A549 (cell line): ENCODE measurements at regions not wholly inside any gene's neighbourhood (a gene's known extent, or its start where the extent isn't known, plus 50 kb on each side); places are given as distances from the start of the nearest gene placed in this dataset.

Source experiments
- ATAC-seq, 2 experiments: fragments of 200-7000 bp in 1 of 2; fragments of >200 bp in 1 of 2; cut with Nextera tagmentation in 1 of 2; cut with Tn5 transposase in 1 of 2; 3 replicates each; pipeline versions ENCODE4 v1.8.0 to v1.9.1; 2018 to 2020; ENCODE audit warnings: mild to moderate bottlenecking in 1 of 2, moderate library complexity in 1 of 2
- CTCF ChIA-PET: fragments of 300-600 bp; sonication (Branson Sonifier 250); formaldehyde crosslinking; extraction: SDS; loops from one replicate; lab custom pipeline; 2021; ENCODE audit warnings: antibody characterized with exemption, inconsistent platforms; lab: Yijun Ruan, JAX
- POLR2A ChIA-PET: fragments of 350-600 bp; formaldehyde crosslinking; extraction: SDS; loops from one replicate; lab custom pipeline; 2021; ENCODE audit warnings: antibody characterized with exemption, inconsistent platforms; lab: Yijun Ruan, JAX
- DNase-seq, 2 experiments: peaks; one replicate each; pipeline versions ENCODE4 v3.0.0 to v3.0.0-alpha.2; 2011 to 2016; ENCODE audit warnings: low read depth in 1 of 2, low spot score in 1 of 2
- FAIRE-seq: peaks from 2 replicates; lab custom pipeline; 2011; peaks lifted over from hg19 to GRCh38; lab: Jason Lieb, UNC
- H3K27ac ChIP-seq, 2 experiments: fragments of >200 bp; sonication (Bioruptor Twin); formaldehyde crosslinking; 3 replicates each; pipeline ENCODE4 v1.5.1; 2016 to 2017
- H3K4me1 ChIP-seq: fragments of >200 bp; sonication (Bioruptor Twin); formaldehyde crosslinking; 3 replicates; pipeline ENCODE4 v1.6.1; 2016
- H3K4me2 ChIP-seq: fragments of >200 bp; sonication (Bioruptor Twin); formaldehyde crosslinking; 3 replicates; pipeline ENCODE4 v1.6.1; 2016
- H3K4me3 ChIP-seq: fragments of >200 bp; sonication (Bioruptor Twin); formaldehyde crosslinking; 3 replicates; pipeline ENCODE4 v1.5.1; 2016
- H3K9me3 ChIP-seq: fragments of >200 bp; sonication (Bioruptor Twin); formaldehyde crosslinking; 3 replicates; pipeline ENCODE4 v1.6.1; 2016
- BHLHE40 ChIP-seq: IDR thresholded peaks from 2 replicates; pipeline ENCODE4 v1.6.1; 2012; ENCODE audit warnings: low read depth, low read length, inconsistent platforms
- CBX2 ChIP-seq: fragments of 200-600 bp; sonication (generic); IDR thresholded peaks from 2 replicates; pipeline ENCODE4 v1.6.1; 2016; ENCODE audit warnings: low read depth, mild to moderate bottlenecking, borderline replicate concordance
- ESRRA ChIP-seq: fragments of 150-350 bp; IDR thresholded peaks from 2 replicates; pipeline ENCODE4 v1.6.1; 2014; ENCODE audit warnings: mild to moderate bottlenecking, low read length, borderline replicate concordance
- FOSL2 ChIP-seq, 2 experiments: fragments of 450-650 bp in 1 of 2; fragments of >200 bp in 1 of 2; sonication (Bioruptor Twin) in 1 of 2; formaldehyde crosslinking; IDR thresholded peaks; 2 replicates each; pipeline versions ENCODE4 v1.5.0 to v1.6.1; 2016 to 2020; ENCODE audit warnings: mild to moderate bottlenecking in 1 of 2, moderate library complexity in 1 of 2
- GATA3 ChIP-seq: IDR thresholded peaks from 2 replicates; pipeline ENCODE4 v1.6.1; 2012; ENCODE audit warnings: borderline replicate concordance
- JUN ChIP-seq, 2 experiments: fragments of >200 bp; sonication (Bioruptor Twin); formaldehyde crosslinking; IDR thresholded peaks; 2 replicates in 1 of 2; 3 replicates in 1 of 2; pipeline ENCODE4 v1.6.1; 2016 to 2017
- JUNB ChIP-seq: fragments of >200 bp; sonication (Bioruptor Twin); formaldehyde crosslinking; IDR thresholded peaks from 2 replicates; pipeline ENCODE4 v1.6.1; 2016
- KDM5A ChIP-seq: fragments of 200-600 bp; sonication (generic); IDR thresholded peaks from 2 replicates; pipeline ENCODE4 v1.6.1; 2016; ENCODE audit warnings: antibody characterized with exemption, mild to moderate bottlenecking
- MYC ChIP-seq: IDR thresholded peaks from 2 replicates; pipeline ENCODE4 v1.6.1; 2012; ENCODE audit warnings: mild to moderate bottlenecking, inconsistent platforms, low read length, improper control_type of control experiment, borderline replicate concordance
- POLR2AphosphoS2 ChIP-seq: conservative IDR thresholded peaks from 2 replicates; pipeline ENCODE4 v1.6.1; 2012; ENCODE audit warnings: low read length, improper control_type of control experiment, inconsistent platforms
- RARB ChIP-seq: fragments of 250-450 bp; sonication (Bioruptor Pico); IDR thresholded peaks from 2 replicates; pipeline ENCODE4 v1.8.0; 2021; ENCODE audit warnings: mild to moderate bottlenecking, moderate library complexity
- RFX5 ChIP-seq: fragments of 450-650 bp; IDR thresholded peaks from 2 replicates; pipeline ENCODE4 v1.7.1; 2014; ENCODE audit warnings: antibody characterized with exemption, mild to moderate bottlenecking, moderate library complexity
- RNF2 ChIP-seq: fragments of 200-600 bp; sonication (generic); IDR thresholded peaks from 2 replicates; pipeline ENCODE4 v1.6.1; 2016; ENCODE audit warnings: low read depth, mild to moderate bottlenecking, antibody characterized with exemption, moderate library complexity, borderline replicate concordance
- TFCP2L1 ChIP-seq: fragments of 250-450 bp; sonication (Bioruptor Pico); IDR thresholded peaks from 2 replicates; pipeline ENCODE4 v1.5.0; 2021; ENCODE audit warnings: mild to moderate bottlenecking
- WGBS: methylation state at CpG from one replicate; pipeline ENCODE4 v1.1.6; 2017; ENCODE audit errors: missing lambda C conversion rate; 5-methylcytosine and 5-hydroxymethylcytosine counted together
- small RNA-seq, 6 experiments: library from RNA; depleted of rRNA; stranded (forward); fragments of <200 nt; gene quantifications; one replicate each; pipeline ENCODE3, GENCODE V24; 2012
- TF ChIP-seq, protein P1 (sequence below): fragments of 250-450 bp; sonication (Bioruptor Pico); IDR thresholded peaks from 2 replicates; pipeline ENCODE4 v1.5.0; 2021; ENCODE audit warnings: mild to moderate bottlenecking, moderate library complexity, borderline replicate concordance
- TF ChIP-seq, protein P2 (sequence below): fragments of 250-450 bp; sonication (Bioruptor Pico); IDR thresholded peaks from 2 replicates; pipeline ENCODE4 v1.5.0; 2020; ENCODE audit warnings: low read depth, mild to moderate bottlenecking, moderate library complexity
- TF ChIP-seq, protein P3 (sequence below): fragments of >200 bp; sonication (Bioruptor Twin); formaldehyde crosslinking; IDR thresholded peaks from 3 replicates; pipeline ENCODE4 v1.5.1; 2016
- TF ChIP-seq, protein P4 (sequence below): fragments of >200 bp; sonication (Bioruptor Twin); formaldehyde crosslinking; IDR thresholded peaks from 3 replicates; pipeline ENCODE4 v1.6.1; 2016

DNA sequence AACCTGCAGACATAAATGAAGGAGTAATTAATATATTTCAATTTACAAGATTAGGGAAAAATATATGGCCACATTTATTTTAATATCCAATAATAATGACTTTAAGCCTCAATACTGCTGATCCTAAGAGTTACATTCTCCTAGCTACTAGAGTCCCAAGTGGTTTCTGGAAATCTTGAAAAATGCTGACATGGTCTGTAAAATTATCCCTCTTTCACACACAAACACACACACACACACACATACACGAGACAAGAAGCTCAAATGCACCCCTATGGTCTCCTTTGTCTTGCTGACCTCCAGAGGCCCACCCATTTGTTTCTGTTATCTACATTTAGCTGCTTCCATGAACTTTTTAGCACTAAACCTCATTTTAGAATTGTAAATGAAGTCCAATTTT, 53.0 kb upstream of the USP15 start:
- TF ChIP-seq FOSL2 (IDR thresholded peaks at IDR 0.05) (no peak), FOSL2 (CRISPR knock-in tag; IDR thresholded peaks at IDR 0.05) (no peak), RFX5 (no peak), CBX2 (no peak), JUNB (no peak), GATA3 (no peak), BHLHE40 (no peak), MYC (no peak), RNF2 (no peak), POLR2AphosphoS2 (no peak), JUN (IDR thresholded peaks at IDR 0.05) (no peak), KDM5A (no peak), RARB (CRISPR knock-in tag) (no peak), ESRRA (no peak), TFCP2L1 (no peak)
- TF ChIP-seq, protein P1, sequence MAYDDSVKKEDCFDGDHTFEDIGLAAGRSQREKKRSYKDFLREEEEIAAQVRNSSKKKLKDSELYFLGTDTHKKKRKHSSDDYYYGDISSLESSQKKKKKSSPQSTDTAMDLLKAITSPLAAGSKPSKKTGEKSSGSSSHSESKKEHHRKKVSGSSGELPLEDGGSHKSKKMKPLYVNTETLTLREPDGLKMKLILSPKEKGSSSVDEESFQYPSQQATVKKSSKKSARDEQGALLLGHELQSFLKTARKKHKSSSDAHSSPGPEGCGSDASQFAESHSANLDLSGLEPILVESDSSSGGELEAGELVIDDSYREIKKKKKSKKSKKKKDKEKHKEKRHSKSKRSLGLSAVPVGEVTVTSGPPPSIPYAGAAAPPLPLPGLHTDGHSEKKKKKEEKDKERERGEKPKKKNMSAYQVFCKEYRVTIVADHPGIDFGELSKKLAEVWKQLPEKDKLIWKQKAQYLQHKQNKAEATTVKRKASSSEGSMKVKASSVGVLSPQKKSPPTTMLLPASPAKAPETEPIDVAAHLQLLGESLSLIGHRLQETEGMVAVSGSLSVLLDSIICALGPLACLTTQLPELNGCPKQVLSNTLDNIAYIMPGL: no peak
- TF ChIP-seq, protein P2, sequence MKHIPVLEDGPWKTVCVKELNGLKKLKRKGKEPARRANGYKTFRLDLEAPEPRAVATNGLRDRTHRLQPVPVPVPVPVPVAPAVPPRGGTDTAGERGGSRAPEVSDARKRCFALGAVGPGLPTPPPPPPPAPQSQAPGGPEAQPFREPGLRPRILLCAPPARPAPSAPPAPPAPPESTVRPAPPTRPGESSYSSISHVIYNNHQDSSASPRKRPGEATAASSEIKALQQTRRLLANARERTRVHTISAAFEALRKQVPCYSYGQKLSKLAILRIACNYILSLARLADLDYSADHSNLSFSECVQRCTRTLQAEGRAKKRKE: no peak
- TF ChIP-seq, protein P3, sequence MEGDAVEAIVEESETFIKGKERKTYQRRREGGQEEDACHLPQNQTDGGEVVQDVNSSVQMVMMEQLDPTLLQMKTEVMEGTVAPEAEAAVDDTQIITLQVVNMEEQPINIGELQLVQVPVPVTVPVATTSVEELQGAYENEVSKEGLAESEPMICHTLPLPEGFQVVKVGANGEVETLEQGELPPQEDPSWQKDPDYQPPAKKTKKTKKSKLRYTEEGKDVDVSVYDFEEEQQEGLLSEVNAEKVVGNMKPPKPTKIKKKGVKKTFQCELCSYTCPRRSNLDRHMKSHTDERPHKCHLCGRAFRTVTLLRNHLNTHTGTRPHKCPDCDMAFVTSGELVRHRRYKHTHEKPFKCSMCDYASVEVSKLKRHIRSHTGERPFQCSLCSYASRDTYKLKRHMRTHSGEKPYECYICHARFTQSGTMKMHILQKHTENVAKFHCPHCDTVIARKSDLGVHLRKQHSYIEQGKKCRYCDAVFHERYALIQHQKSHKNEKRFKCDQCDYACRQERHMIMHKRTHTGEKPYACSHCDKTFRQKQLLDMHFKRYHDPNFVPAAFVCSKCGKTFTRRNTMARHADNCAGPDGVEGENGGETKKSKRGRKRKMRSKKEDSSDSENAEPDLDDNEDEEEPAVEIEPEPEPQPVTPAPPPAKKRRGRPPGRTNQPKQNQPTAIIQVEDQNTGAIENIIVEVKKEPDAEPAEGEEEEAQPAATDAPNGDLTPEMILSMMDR: no peak
- TF ChIP-seq, protein P4, sequence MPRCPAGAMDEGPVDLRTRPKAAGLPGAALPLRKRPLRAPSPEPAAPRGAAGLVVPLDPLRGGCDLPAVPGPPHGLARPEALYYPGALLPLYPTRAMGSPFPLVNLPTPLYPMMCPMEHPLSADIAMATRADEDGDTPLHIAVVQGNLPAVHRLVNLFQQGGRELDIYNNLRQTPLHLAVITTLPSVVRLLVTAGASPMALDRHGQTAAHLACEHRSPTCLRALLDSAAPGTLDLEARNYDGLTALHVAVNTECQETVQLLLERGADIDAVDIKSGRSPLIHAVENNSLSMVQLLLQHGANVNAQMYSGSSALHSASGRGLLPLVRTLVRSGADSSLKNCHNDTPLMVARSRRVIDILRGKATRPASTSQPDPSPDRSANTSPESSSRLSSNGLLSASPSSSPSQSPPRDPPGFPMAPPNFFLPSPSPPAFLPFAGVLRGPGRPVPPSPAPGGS: no peak
- TF ChIP-seq, all 56 proteins: peak for 0
- Histone ChIP-seq H3K9me3 (peaks cover 2% of the 10 kb centered on the region; the same call in 2 of the 3 replicates), H3K27ac (no peak overlapping the region), H3K4me1 (no peaks in the 10 kb centered on the region), H3K4me3 (no peak overlapping the region), H3K4me2 (no peak overlapping the region)
- no peak for ATAC-seq
- CTCF ChIA-PET: interaction anchor here (1.1 to 2.6 kb wide), 2 partner anchors 14 to 16 kb away, joined by 5 to 6 read pairs; a partner anchor contains a TSS
- DNase-seq: no peak
- POLR2A ChIA-PET: no interaction called here
- no peak for FAIRE-seq
- WGBS: 3% methylated on average over 1 of the region's 1 CpG

Small RNA genes in the stretch of these regions (small RNA-seq; reads per million reads assigned to genes)
- gene RF00019 (0 reads per million in 6 experiments), gene RF00413 (0 to 3.6 (median 0.08) reads per million in 6 experiments)
